ENCODE measurements at regions not wholly inside any gene's neighbourhood (a gene's known extent, or its start where the extent isn't known, plus 50 kb on each side); places are given as distances from the start of the nearest gene placed in this dataset.

DNA sequence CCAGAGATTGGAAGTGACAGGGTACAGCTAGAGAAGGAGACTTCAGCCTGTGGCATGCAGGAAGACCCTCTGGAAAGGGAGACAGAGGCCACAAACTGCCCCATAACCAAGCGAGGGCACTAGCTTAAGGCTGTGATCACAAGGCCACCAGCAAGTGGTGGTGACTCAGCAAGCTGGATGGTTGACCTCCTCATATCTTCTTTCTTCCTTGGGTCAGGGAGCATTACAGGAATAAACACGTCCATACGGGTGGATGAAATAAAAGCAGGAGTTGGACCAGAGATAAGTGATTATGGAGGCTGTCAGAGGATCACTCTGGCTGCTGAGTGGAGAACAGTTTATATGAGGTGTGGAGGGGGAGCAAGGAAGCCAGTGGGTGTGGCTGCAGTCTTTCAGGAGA is 234.6 kb upstream of the TAS2R1 start:
- TF ChIP-seq GLI4 (tag by site-specific recombination; IDR thresholded peaks at IDR 0.05) (no peak), ZNF202 (tag by site-specific recombination; IDR thresholded peaks at IDR 0.05; ENCODE audit: borderline replicate concordance) (no peak), ZSCAN23 (tag by site-specific recombination; IDR thresholded peaks at IDR 0.05) (no peak), ZNF707 (tag by site-specific recombination; IDR thresholded peaks at IDR 0.05) (no peak), ZBTB8A (tag by site-specific recombination; IDR thresholded peaks at IDR 0.05) (no peak), ZNF133 (tag by site-specific recombination; IDR thresholded peaks at IDR 0.05) (no peak), ZBTB20 (tag by site-specific recombination; IDR thresholded peaks at IDR 0.05) (no peak), ZNF24 (tag by site-specific recombination; IDR thresholded peaks at IDR 0.05) (no peak)
- TF ChIP-seq, protein P1, sequence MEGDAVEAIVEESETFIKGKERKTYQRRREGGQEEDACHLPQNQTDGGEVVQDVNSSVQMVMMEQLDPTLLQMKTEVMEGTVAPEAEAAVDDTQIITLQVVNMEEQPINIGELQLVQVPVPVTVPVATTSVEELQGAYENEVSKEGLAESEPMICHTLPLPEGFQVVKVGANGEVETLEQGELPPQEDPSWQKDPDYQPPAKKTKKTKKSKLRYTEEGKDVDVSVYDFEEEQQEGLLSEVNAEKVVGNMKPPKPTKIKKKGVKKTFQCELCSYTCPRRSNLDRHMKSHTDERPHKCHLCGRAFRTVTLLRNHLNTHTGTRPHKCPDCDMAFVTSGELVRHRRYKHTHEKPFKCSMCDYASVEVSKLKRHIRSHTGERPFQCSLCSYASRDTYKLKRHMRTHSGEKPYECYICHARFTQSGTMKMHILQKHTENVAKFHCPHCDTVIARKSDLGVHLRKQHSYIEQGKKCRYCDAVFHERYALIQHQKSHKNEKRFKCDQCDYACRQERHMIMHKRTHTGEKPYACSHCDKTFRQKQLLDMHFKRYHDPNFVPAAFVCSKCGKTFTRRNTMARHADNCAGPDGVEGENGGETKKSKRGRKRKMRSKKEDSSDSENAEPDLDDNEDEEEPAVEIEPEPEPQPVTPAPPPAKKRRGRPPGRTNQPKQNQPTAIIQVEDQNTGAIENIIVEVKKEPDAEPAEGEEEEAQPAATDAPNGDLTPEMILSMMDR (tag by site-specific recombination; IDR thresholded peaks at IDR 0.05), result no peak
- TF ChIP-seq, protein P2, sequence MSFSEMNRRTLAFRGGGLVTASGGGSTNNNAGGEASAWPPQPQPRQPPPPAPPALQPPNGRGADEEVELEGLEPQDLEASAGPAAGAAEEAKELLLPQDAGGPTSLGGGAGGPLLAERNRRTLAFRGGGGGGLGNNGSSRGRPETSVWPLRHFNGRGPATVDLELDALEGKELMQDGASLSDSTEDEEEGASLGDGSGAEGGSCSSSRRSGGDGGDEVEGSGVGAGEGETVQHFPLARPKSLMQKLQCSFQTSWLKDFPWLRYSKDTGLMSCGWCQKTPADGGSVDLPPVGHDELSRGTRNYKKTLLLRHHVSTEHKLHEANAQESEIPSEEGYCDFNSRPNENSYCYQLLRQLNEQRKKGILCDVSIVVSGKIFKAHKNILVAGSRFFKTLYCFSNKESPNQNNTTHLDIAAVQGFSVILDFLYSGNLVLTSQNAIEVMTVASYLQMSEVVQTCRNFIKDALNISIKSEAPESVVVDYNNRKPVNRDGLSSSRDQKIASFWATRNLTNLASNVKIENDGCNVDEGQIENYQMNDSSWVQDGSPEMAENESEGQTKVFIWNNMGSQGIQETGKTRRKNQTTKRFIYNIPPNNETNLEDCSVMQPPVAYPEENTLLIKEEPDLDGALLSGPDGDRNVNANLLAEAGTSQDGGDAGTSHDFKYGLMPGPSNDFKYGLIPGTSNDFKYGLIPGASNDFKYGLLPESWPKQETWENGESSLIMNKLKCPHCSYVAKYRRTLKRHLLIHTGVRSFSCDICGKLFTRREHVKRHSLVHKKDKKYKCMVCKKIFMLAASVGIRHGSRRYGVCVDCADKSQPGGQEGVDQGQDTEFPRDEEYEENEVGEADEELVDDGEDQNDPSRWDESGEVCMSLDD (tag by site-specific recombination; IDR thresholded peaks at IDR 0.05), result no peak

All from HEK293 (cell line).